ENCODE measurements at regions not wholly inside any gene's neighbourhood (a gene's known extent, or its start where the extent isn't known, plus 50 kb on each side); places are given as distances from the start of the nearest gene placed in this dataset.

DNA sequence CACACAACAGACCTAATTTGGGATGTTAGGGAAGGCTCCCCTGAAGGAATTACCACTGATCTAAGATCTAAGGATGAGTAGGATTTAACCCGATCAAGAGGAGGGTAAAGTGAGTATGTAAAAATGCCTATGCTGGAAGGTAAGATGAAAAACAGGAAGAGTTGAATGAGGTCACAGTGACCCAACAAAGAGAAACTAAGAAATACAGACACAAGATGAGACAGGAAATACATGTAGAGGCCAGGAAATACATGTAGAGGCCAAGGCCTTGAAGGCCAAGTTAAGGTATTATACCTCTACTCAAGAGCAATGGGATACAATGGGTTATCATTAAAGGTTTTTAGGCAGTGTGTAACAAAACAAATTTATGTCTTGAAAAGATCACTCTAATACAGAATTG, 131.6 kb upstream of the TANK start:
- TF ChIP-seq, protein P1, sequence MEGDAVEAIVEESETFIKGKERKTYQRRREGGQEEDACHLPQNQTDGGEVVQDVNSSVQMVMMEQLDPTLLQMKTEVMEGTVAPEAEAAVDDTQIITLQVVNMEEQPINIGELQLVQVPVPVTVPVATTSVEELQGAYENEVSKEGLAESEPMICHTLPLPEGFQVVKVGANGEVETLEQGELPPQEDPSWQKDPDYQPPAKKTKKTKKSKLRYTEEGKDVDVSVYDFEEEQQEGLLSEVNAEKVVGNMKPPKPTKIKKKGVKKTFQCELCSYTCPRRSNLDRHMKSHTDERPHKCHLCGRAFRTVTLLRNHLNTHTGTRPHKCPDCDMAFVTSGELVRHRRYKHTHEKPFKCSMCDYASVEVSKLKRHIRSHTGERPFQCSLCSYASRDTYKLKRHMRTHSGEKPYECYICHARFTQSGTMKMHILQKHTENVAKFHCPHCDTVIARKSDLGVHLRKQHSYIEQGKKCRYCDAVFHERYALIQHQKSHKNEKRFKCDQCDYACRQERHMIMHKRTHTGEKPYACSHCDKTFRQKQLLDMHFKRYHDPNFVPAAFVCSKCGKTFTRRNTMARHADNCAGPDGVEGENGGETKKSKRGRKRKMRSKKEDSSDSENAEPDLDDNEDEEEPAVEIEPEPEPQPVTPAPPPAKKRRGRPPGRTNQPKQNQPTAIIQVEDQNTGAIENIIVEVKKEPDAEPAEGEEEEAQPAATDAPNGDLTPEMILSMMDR (IDR thresholded peaks at IDR 0.05) = no peak
- no peak for TF ChIP-seq POLR2A (IDR thresholded peaks at IDR 0.05)

Measured in tibial nerve (tissue), 3 donors.